Ureter (tissue), 1 donor: ENCODE measurements at regions not wholly inside any gene's neighbourhood (a gene's known extent, or its start where the extent isn't known, plus 50 kb on each side); places are given as distances from the start of the nearest gene placed in this dataset.

Experiments used
- DNase-seq: peaks from one replicate; pipeline ENCODE4 v3.0.0-alpha.2; 2020; ENCODE audit warnings: low spot score
- donor health status: DM: yes; HTN: yes; CAD: no.

- no peak for DNase-seq
Observed at GRCh38 chr12:41768456-41768855, 376.2 kb downstream of the GXYLT1 start.

GRCh38 chr12:41762691-41763090 lies 382.0 kb downstream of the GXYLT1 start:
- no peak for DNase-seq

- DNase-seq, result no peak
Observed at GRCh38 chr12:41745593-41745992, 399.1 kb downstream of the GXYLT1 start.

GRCh38 chr12:41743835-41744234 lies 400.8 kb downstream of the GXYLT1 start:
- DNase-seq, result no peak

- no peak for DNase-seq
Observed at GRCh38 chr12:41739066-41739465, 405.6 kb downstream of the GXYLT1 start.

- no peak for DNase-seq
Observed at GRCh38 chr12:41737423-41737822, 407.3 kb downstream of the GXYLT1 start.

GRCh38 chr12:41736436-41736835 lies 408.2 kb downstream of the GXYLT1 start:
- no peak for DNase-seq

GRCh38 chr12:41731691-41732090 lies 413.0 kb downstream of the GXYLT1 start:
- no peak for DNase-seq

GRCh38 chr12:41731061-41731460 lies 413.6 kb downstream of the GXYLT1 start:
- no peak for DNase-seq

- DNase-seq, result no peak
Observed at GRCh38 chr12:41724216-41724615, 420.5 kb downstream of the GXYLT1 start.

GRCh38 chr12:41719214-41719613 lies 425.5 kb downstream of the GXYLT1 start:
- no peak for DNase-seq

GRCh38 chr12:41715256-41715655 lies 429.4 kb downstream of the GXYLT1 start:
- DNase-seq, result no peak

GRCh38 chr12:41709463-41710285 lies 435.0 kb downstream of the GXYLT1 start:
- DNase-seq, result no peak

GRCh38 chr12:41709012-41709411 lies 435.7 kb downstream of the GXYLT1 start:
- no peak for DNase-seq

GRCh38 chr12:41706376-41706775 lies 438.3 kb downstream of the GXYLT1 start:
- no peak for DNase-seq

- no peak for DNase-seq
Observed at GRCh38 chr12:41701943-41702601, 442.6 kb downstream of the GXYLT1 start.

GRCh38 chr12:41700940-41701339 lies 443.7 kb downstream of the GXYLT1 start:
- no peak for DNase-seq

GRCh38 chr12:41699658-41700057 lies 445.0 kb downstream of the GXYLT1 start:
- no peak for DNase-seq

GRCh38 chr12:41697161-41697560 lies 447.5 kb downstream of the GXYLT1 start:
- no peak for DNase-seq

GRCh38 chr12:41684997-41685396 lies 459.7 kb downstream of the GXYLT1 start:
- no peak for DNase-seq

- DNase-seq, result no peak
Observed at GRCh38 chr12:41683513-41684240, 461.0 kb downstream of the GXYLT1 start.

- no peak for DNase-seq
Observed at GRCh38 chr12:41683023-41683422, 461.7 kb downstream of the GXYLT1 start.

- no peak for DNase-seq
Observed at GRCh38 chr12:41681898-41682297, 462.8 kb downstream of the GXYLT1 start.
